ENCODE measurements at regions not wholly inside any gene's neighbourhood (a gene's known extent, or its start where the extent isn't known, plus 50 kb on each side); places are given as distances from the start of the nearest gene placed in this dataset.
A peak's percentile ranks its signal among the peaks of the same experiment; 100 is the strongest.
"Not testable (repeated sequence)": the region's sequence is repeated elsewhere in the genome, so short reads cannot be mapped to it uniquely, and the experiment has no call there.

DNA sequence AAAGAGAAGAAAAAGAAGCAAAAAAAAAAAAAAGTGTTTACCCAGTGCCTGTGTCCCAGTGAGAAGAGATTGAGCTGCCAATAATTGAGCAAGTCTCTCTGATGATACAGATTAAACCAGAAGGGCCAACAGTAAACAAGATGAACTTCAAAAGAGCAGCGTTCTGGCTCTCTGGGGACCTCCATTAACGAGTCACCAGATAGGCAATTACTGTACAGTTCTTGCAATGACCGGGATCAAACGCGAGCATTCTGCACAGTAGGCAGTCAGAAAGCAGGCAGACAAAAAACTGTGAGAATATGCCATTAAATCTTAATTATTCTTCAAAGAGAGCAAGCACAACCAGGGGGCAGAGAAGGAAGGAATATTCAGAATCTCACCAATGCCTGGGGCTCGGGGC is 626.1 kb downstream of the TMEM114 start:
- no peak for DNase-seq

DNA sequence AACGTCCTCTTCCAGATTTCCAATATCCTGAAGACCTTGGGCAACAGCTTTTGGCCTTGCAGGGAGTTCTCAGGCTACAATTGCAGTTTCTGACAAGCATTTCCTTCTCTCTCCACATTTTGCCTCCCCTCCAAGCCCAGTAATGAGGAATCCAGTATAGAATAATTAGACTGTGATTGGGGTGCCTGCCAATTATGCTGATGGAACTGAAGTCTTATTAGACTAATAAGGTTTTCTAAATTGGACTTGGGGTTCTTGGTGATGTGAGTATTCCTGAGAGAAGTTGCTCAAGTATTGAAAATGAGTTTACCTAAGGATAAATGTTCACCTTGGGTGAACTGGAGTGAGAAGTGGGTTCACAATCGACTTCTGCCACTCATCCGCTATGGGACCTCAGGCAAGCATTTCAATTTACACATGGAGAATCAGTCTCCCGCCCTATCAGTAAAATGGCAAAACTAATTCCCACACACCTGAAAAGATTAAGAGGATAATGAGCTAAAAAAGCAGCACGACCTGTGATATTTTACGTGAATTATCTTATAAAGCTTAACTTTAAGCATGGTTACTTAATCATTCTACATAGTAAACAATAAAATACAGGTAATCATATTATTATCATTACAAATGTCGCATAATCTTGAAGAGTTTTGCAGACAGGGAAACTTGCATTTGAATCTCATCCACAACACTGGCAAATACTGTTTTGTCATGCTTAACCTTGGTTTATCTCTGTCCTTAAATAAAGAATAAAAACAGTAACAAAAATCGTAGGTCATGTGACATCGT is 628.0 kb downstream of the TMEM114 start:
- DNase-seq, result no peak

DNA sequence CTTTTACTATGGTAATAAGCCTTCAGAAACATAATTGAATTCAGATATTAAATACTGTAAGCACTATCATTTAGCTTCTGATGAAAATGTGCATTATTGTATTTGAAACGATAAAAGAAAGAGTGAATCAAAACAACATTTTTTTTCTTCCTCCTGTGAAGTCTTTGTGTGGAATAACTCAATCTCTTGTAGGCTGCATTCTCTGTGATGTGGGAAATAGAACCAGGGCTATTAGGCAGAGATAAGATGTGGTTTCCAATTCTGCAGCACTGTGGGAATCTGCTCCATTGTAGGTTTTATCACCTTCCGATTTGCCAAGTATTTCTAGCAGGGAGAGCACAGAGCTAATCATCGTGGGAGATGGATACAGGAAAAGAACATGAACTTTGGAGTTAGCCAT is 624.5 kb downstream of the RBFOX1 start:
- DNase-seq, result no peak

DNA sequence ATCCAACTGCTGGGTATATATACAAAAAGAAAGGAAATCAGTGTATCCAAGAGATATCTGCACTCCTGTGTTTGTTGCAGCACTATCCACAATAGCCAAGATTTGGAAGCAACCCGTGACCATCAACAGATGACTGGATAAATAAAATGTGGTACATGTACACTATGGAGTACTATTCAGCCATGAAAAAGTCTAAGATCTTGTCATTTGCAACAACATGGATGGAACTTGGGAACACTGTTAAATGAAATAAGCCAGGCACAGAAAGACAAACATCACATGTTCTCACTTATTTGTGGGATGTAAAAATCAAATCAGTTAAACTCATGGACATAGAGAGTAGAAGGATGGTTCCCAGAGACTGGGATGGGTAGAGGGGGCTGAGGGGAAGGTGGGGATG is 620.7 kb downstream of the RBFOX1 start:
- DNase-seq, result no peak

DNA sequence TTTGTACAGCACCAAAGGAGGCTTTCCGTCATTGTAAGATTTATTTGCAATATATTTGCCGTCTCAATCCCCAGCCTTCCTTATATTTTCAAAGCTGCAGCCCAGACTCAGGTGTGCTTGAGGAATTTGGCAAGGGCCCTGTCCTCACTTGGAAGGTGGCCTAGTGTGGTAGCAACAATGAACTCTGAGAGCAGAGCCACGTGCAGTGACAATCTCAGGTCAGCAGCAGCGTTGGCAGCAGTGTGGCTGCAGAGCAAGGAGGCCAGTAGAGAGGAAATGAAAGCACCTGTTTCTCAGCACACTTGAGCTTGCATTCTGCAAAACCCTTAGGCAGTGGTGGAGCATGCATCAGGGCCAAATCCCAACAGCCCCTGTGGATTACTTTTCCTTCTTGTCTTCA is 613.5 kb downstream of the RBFOX1 start:
- no peak for DNase-seq

DNA sequence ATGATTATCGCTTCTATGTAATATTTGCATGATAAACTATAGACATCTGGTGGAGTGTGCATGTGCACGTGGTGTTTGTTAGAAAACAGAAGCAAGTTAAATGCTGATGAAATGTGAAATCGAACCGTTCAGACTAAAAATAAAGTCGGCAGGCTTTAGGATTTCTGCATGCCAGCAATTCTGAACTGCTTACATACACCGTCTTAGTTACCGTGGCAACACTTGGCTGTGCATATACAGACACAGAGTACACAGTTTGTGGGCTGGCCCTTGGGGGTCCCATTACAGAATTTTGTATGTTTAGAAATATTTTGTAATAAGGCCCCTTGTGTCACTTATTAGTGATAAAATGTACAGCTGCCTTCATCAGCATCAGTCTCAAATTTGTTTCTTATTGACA is 605.5 kb downstream of the RBFOX1 start:
- peak in 1 of 2 donors; percentile 14 for DNase-seq

DNA sequence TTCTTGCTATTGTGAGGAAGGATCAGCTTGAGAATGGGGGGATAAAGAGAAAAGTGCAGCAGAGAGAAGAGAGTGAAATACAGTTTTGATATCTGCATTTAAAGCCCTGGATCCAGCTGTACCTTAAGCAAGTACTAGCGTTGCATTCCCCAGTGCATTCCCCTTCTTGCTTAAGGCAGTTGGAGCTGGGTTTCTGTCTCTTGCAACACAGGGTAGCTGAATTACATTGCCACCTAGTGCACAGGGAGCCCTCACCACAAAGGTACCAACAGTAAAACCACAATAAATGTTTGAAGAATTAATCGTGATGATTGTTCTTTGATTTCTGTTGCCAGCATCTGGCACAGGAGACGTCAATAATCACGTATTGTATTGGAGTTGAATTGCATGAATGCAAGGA is 588.7 kb downstream of the RBFOX1 start:
- no peak for DNase-seq

DNA sequence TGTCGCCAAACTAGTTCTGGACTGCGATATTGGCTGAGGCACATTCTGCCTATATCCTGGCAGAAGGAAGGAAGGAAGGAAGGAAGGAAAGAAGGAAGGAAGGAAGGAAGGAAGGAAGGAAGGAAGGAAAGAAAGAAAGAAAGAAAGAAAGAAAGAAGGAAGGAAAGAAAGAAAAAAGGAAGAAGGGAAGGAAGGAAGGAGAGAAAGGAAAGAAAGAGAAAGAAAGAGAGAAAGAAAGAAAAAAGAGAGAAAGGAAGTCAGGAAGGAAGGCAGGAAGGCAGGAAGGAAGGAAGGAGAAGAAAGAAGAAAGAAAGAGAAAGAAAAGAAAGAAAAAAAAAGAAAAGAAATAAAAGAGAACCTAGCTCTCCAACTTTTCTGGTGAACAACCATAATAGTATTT is 587.1 kb downstream of the RBFOX1 start:
- DNase-seq, result no peak

DNA sequence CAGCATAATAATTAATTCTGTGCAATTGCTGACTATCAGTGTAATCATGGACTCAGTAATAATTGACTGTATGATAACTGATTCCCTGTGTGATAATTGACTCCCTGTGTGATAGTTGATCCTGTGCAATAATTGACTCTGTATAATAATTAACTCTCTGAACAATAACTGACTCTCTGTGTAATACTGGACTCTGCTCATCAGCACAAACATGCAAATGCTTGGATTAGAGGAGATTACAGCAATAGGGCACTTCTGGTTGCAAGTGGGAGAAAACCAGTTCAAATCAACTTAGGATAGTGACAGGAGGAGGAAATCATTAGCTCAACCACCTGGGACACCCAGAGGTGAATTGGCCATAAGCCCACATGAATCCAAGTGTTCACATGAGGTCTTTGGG is 582.1 kb downstream of the RBFOX1 start:
- no peak for DNase-seq

DNA sequence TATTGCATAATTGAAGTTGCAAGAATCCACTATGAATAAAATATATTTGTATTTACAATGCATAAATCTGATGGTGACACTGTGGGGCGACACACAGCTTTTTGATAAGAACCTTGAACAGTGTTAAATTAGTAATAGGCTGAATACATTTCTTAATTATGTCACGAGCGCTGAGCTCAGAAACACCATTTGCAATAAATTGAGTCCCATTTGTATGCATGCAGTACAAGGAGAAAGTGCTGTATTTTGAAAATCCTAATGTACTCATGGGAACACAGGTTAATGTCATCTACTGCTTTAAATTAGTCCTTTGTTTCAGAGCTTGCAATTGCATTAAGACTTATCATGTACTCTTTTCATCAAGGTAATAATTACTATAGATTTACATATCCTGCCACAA is 579.5 kb downstream of the RBFOX1 start:
- no peak for DNase-seq

DNA sequence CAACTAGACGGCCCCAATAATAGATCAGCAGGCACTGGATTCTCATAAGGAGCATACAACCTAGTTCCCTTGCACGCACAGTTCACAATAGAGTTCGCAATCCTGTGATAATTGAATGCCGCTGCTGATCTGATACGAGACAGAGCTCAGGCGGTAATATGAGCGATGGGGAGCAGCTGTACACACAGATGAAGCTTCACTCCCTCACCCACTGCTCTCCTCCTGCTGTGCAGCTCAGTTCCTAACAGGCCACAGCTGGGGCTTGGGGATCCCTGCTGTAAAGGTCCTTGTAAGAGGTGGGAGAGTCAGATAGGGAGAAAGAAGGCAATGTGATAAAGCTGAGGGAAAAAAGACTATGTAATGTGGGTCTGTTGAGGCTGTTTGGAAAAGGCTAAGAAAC is 577.5 kb downstream of the RBFOX1 start:
- DNase-seq, result no peak

DNA sequence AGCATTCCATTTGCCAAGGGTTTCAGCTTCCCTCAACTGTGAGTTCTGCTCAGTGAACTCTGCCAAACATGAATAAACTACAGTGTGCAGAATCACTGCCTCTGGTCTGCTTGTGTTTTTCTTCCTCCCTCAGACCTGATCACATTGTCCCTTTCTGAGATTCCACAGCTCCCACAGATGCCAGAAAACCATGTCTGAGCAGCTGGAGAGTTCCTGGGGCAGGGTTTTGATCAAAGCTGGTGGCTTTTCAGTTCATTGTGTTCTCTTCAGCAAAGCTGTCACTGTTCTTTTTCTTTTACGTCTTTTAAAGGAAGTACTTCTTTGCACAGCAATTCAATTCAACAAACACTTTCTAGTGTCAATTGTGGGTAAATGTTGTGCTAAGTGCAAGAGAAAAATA is 555.8 kb downstream of the RBFOX1 start:
- DNase-seq, result no peak

DNA sequence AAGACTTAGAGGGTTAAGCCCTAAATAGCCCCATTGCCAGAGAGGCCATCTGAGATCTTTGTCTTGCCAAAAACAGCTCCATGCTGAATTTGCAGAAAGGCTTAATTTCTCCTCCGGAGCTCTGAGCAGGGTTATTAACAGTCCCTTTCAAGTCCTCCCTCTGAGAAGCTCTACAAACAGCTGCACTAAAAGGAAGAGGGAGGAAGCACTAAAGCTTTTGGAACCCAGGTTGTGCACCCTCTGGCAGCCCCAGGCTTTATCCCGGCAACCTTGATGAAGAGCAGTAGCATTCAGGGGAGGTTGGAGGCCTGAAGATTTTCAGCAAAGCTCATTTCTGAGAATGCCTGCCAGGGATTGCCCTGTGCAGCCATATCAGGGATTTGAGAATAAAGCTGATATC is 554.7 kb downstream of the RBFOX1 start:
- DNase-seq, result no peak

DNA sequence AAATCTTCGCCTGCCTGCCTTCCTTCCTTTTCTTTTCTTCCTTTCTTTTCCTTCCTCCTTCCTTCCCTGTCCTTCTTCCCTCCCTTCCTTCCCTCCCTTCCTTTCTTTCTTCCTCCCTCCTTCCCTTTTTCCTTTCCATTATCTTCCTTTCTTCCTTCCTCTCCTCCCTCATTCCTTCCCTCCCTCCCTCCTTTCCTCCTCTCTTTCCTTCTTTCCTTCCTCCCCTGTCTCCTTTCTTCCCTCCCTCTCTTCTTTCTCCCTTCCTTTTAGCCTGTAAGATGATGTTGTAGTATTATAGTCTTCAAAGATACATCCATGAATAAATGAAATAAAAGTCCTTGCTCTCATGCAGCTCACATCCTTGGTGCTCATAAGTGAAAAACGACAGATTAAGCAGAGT is 539.3 kb downstream of the RBFOX1 start:
- DNase-seq, result no peak

DNA sequence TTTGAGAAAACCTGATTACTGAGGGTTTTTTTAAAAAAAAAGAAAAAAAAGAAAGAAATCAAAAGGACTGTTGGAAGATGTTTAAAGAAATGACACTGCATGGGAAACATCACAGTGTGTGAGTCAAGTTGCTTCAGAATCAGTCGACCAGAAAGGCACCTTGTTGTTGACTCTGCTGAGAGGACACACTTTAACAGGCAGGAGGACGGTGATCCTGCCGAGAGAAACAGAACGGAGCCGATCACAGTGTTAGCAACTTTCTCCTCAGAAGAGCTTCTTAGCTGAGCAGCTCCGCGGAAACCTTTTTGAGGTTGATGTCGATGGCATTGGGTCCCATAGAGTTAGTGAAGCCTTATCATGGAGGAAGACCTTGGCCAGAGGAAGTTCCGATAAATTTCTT is 538.7 kb downstream of the RBFOX1 start:
- DNase-seq, result no peak

DNA sequence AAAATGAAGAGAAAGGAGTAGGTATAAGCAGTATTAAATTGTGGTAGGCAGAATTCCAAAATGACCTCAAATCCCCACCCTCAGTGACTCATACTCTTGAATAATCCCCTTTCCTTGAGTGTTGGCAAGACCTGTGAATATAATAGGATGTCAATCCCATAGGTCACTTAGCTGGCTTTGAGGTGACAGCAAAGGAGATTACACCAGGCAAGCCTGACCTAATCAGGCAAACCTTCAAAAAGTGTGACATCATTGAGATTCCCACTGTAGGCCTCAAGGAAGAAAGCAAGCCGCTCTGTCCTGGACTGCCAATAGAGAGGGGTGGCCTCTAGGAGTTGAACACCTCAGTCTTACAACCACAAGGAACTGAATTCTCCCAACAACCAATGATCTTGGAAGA is 535.2 kb downstream of the RBFOX1 start:
- DNase-seq, result no peak

DNA sequence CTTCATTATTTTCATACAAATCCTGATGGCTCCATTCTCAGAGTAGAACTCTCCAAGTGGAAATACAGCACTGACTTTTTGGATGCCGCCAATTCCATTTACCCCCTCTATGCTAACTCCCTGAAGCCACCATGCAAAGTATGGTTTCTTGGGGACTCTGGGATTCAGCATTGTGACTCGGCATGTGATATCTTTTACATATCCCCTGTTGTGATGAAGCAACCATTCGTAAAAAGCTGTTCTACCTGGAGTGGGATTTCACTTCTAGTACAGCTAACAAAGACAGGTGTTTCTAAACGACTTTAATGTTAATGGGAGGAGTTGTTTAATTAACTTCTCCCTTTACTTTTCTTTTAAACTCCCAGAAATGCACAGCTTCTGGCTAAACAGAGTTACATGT is 533.5 kb downstream of the RBFOX1 start:
- DNase-seq, result no peak

DNA sequence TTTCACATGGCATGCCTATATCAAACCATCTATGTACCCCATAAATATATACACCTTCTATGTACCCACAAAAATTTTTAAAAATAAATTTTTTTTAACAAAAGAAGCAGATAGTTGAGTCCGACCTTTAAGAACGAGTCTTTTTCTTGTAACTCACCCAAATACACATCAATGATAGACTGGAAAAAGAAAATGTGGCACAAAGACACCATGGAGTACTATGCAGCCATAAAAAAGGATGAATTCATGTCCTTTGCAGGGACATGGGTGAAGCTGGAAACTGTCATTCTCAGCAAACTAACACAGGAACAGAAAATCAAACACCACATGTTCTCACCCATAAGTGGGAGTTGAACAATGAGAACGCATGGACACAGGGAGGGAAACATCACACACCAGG is 532.7 kb downstream of the RBFOX1 start:
- DNase-seq, result not testable (repeated sequence)

DNA sequence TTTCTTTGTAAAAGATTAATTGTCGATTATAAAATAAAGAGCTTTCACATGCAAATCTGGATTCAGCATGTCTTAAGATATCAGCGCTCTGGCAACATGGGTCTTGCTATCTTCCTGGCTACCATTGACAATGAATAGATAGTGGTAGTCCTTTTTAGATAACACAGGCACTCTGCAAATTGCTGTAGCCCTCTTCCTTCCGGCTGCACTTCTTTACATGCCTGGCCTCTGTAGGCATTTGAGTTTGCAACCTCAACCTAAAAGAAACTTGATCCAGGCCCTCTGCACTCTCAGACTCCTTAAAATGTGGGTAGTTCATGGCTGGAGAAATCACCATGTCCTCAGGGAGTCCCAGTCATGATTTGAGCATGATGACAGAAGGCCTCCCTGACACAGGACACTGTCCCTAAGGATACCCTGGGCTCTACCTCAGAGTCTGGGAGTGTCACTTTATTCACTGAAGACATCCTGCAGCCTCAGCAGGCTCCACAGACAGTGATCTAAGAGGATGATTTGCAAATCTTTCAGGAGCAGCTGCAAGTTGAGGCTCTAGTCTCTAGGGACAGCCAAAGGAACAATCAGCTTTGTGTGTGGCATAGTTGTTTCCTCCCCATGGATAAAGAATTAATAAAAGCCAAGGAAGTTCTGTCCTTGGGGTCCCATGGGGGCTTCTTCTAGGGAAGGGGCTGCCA is 529.4 kb downstream of the RBFOX1 start:
- no peak for DNase-seq

DNA sequence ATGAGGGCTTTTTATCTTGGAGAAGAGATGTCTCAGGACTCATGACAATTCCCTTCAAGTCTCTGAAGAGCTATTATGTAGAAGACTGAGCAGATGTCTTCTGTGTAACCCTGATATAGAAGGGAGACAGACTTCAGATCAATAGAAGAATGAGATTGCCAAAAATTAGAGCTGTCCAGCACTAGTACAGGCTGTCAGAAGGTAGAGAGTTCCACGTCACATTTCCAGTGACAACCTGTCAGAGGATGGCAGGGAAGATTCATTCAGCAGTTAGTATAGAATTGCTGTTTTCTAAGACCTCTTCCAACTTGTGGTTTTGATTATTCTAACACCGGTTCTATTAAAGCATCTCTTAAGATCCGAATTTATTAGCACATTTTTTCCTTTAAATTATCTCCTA is 520.6 kb downstream of the RBFOX1 start:
- DNase-seq, result no peak

DNA sequence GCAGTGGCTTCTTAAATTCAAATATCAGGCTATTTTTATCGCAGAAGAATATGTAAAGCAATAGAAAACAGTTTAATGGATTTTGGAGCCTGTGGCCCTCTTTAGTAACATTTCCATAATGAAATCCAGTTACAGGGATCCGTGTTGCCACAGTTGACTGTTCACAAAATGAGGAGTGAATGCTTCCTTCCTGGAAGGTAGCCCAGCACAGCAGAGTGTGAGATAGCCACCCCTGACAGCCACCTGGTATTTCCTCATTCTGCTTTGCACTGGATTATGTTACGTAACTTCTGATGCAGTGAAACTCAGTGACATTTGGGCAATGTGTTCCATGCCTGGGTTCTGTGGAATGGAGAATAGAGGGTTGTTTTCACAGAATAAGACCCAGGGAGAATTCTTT is 517.2 kb downstream of the RBFOX1 start:
- DNase-seq, result no peak

DNA sequence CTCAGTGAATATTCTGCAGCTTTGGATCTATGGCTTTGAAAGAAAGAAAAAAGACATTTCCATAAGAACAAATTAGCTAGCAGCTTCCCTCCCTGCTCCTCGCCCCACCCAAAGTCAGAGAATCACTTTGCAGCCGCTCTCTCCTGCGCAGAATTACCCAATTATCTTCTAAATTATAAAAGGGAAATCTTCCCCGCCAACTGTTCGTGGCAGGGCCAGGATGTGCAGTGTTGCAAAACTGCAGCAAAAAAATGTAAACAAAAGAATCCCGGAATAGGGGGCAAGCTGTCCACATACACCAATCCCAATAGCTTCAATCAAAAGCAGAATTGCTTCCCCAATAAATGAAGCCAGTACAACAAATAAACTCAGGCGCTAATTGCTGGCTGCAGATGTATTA is 510.6 kb downstream of the RBFOX1 start:
- DNase-seq, result no peak

DNA sequence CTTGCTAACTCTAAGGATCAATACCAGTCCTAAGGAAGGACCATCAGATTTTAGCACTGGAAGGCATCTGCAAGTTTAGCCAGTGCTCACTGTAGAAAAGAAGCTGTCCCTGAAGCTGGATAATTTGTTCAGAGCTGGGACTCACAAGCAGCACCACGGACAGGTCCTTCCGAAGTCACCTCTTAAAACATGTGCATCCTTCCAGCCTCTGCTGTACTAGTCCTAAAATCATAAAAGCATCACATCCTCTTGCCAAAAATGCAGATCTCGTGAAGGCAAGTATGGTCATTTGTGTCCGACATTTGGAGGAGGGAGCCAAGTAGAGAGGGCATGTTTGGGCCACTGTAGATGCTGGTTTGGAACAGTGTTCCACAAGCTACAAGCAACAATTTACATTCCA is 506.9 kb downstream of the RBFOX1 start:
- no peak for DNase-seq
